CD4-positive, alpha-beta T cell treated with Interleukin-2 at 100 ng/mL for 4 hours (primary cell): ENCODE measurements at regions not wholly inside any gene's neighbourhood (a gene's known extent, or its start where the extent isn't known, plus 50 kb on each side); places are given as distances from the start of the nearest gene placed in this dataset.

Experiments
- DNase-seq: peaks from one replicate; pipeline ENCODE4 v3.0.0-alpha.2; 2020; ENCODE audit warnings: low spot score

DNA sequence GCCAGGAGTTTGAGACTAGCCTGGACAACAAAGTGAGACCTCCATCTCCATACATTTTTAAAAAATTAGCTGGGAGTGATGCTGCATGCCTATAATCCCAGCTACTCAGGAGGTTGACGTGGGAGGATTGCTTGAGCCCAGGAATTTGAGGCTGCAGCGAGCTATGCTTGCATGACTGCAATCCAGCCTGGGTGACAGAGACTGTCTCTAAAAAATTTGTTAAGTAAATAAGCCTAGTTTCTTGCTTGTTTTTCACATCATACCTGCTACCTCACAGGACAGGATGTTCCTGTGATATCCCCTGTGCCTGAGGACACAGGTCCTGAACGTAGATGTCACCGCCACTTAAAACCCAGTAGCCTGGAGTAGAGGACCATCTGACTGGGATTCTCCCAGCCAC, 348.6 kb downstream of the MN1 start:
- DNase-seq, result no peak

DNA sequence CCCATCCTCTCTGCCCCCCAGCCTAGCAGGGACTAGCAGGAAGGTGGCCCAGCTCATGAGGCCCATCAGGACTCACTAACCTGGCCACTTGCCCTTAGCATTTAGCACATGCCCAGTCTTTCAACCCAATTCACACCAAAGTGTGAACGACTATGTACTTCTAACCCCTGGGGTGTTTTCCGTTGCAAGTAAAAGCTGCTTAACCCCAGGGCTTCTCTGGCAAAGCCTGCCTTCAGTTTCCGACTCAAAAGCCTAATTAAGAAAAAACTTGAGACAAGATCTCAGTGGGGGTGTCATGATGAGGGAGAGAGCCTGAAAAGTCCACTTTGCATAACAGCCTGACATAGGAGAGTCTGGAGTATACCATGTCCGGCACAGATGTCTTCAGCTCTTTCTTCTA, 347.8 kb downstream of the MN1 start:
- DNase-seq, result no peak

DNA sequence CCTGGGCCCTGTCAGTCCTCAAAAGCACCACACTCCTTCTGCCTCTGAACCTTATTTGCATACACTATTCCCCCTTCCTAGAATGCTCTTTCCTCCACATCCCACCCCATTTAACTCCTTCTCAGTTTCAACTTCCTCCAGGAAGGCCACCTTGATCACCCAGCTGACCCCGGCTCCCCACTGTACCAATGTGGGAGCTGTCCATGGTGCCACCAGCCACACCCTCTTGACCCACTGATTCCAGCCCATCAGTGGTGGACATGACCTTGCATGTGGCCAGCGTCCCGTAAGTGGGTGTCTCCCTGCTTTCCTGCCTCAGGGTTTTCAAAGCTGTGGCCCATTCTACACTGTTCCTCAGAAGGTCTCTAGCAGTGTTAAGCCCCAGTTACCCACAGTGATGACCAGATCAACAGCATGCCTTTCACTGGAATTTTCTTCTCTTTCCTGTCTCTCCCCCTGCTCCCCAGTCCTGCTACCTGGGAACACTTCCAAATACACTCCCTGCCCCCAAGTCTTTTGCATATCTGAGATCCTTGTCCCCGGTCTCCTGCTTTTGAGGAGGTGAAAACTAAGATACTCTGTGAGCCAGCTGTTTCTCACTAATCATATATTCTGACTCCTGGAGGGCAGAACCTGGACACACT, 346.6 kb downstream of the MN1 start:
- DNase-seq, result no peak

DNA sequence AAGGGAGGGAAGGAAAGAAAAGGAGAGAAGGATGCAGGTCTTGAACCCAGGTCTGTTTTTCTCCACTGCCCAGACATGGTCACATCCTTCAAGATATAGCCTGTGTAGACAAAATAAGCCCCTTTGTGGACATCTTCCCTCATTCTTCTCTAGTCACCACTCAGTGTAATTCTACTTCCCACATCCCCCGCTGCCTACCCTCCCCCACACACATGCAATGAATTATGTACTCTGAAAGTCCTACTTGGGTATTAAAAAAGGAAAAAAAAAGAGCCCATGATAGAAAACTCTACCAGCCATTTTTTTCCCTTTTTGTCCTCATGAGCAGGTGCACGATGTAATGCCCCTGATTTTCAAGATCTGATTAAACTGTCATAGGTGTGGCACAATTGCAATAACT, 346.0 kb downstream of the MN1 start:
- DNase-seq, result no peak

DNA sequence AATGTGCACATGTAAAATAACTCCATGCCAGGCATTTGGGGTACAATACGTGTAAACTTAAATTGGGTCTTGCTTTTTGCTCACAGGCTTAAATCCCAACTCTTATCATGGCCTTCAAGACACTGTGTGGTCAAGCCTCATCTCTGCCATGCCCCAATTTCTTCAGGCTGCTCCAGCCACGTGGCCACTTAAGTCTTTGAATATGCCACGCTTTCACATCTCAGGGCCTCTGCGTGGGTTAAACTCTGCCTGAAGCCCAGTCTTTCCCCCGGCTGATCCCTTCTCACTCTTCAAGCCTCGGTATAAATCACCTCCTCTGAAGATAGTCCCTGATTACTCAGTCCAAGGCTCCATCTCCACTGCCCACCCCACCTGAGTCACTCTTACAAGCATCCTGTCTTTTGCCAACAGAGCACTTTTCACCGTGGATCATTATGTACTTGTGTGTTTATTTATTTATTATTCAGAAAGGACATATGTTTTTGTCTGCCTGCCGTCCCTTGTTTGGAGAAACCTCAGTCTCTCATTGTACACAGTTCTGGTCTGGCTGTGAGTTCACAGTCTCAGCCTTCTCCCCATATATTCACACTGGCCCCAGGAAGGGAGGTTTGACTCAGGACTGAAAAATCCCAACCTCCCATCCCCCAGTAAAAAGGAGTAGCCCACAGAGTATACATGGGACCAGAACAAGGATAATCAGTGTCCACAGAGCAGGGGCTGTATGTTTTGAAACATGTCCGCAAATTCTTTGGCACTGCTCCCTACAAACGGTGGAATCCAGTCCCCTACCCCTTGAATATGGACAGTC, 344.7 kb downstream of the MN1 start:
- no peak for DNase-seq

DNA sequence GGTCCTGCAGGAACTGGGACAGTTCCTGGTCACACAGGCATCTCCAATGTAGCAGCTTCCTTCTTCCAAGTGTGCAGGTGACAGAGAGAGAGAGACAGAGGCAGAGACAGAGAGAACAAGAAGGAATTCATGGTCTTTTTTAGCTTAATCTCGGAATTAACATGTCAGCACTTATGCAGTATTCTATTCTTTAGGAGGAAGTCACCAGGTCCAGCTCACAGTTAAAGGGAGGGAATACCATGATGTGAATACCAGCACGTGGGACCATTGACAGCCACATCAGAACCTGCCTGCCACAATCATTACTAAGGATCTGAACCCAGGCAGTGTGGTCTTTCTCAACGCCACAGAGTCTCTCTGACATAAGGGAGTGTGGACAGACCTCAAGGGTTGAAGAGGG, 341.6 kb downstream of the MN1 start:
- DNase-seq, result no peak

DNA sequence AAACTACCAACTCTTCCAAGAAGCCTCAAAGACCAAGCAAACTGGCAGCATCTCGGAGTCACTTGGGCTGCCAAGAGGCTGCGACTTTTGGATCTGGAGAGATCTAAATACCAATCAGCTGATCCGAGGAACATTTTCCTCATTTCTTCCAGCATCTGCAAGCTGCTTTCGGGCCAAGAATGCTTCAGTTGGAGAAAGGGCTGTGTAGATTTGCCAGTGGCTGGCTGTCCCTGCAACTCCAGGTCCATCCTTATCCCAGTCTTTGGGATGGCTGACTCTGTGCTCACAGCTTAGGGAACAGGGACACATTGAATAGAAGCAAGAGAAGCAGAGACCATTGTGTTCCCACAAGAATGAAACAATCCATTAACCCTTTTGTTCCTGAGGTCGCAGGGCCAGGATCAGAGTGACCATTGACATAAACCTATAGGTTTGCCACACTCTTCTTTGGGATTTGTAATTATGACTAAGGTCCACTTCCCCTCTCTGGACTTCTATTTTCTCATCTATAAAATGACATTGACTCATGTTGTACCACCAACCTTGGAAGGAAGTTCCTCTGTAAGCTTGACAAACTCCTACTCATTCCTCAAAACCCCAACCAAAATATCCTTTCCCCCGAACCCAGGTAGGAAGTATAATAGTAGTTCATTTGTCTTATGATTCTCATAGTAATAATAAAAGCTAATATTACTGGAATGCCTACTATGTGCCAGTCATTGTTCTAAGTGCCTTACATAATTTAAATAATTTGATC, 340.8 kb downstream of the MN1 start:
- DNase-seq, result no peak

DNA sequence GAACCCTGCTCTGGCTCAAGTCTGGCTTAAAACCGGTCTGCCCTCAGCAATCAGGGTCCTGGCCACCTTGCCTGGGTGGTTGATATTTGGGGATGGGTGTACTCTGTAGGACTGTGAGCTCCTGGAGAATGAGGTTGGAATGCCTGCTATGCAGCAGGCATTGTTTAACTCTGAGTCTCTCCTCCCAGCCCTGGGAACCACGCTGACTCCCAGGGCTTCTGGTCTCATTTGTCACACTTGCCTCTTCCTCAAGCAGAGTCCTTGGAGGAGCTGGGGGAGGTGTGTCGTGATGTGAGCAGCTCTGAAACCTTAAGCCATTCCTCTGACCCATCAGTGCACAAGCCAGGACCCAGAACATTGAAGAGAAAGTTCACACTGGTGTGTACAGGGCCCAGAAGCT, 340.1 kb downstream of the MN1 start:
- no peak for DNase-seq

DNA sequence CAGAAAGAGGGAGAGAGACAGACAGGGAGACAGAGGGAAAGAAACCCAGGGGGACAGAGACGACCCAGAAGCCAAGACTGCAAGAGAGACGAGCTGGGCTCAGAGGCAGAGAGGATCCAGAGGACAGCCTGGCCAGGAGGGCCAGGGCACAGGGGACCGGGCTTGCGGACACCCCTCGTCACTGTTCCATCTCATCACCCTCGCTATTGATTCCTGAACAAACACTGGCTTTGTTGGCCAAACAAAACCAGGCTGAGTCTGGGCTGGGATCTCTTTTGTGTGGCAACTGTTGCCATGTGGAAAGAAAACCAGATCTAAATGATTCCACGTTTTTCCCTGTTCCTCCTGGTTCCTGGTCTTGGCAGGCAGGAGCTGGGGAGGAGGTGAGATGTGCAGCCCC, 339.4 kb downstream of the MN1 start:
- DNase-seq, result no peak

DNA sequence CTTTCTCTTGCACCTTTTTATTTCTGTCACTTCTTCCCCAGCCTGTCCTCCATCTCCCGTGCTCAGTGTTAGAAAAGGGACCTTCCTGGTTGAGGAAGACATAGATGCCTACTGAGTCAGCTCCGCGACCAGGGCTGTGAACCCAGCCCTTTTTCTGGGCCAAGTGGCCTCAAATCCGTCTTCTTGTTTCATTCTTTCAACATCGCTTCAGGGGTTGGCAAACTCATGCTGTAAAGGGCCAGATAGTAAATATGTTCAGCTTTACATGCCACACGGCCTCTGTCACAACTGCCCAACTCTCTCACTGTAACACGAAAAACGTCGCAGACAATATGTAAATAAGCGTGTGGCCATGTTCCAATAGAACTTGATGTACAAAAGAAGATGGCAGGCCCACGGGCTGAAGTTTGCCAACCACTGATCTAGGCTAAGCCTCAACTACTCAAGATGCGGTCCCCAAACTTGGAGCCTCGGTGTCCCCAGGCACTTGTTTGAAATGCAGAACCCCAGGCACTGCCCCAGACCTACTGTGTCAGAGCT, 338.4 kb downstream of the MN1 start:
- no peak for DNase-seq

DNA sequence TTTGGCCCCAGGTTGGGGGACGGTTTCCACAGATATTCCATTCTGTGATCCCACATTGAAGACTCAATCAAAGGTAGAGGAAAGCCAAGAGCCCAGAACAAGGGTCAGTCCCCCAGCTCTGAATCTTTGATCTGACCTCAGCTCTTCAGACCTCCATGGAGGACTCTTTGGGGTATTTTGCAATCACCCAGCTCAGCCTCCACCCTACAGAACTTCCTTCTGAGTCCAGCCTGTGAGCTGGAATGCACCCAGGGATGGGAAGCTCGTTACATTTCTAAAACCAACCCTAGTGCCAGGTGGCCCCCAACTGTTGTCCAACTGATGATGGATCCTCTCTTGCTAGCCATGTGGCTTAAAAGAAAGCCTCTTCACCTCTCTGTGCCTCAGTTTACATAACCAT, 335.3 kb downstream of the MN1 start:
- no peak for DNase-seq

DNA sequence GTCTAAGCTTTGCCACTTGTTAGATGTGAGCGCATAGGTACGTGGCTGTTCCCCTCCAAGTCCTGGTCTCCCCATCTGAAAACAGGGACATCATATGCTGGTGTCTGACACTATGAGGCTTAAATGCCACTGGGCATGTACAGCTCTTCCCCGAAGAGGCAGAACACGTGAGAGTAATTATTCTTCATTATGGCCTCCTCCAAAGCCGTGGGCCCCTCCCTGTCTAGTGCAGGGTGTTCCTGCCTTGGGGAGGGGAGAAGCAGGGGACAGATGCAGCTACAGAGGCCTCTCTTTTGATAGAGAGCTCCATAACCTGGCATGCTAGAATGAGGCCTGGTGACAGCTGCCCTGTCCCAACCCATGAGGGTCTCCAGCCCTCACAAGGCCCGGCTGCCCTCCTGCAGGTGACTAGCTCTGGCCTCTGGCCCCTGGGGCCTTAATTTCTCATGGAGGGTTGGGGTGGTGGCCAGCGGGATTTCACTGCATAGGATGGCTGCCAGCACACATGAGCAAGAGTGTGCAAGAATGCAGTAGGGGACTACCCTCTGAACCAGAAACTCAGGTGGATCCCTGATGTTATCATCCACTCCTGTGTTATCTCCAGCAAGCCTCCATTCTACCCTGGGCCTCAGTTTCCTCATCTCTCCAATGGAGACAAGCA, 334.6 kb downstream of the MN1 start:
- DNase-seq, result no peak

DNA sequence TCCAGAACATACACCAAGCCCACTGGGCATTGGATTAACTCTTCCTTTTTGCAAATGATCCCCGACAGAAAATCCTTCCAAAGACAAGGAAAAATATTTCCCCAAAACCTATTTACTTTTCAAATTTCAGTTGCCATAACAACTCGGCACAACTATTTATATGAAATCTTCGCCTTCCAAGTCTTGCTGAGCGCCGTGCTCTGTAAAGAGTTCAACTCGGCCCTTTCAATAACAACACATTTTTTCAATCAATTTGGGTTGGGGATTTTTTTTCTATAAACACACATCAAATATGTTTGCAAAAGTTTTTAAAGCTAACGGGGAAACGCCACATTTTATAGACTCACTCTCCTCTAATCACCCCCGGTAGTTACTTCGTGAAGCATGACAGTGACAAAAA, 333.8 kb downstream of the MN1 start:
- no peak for DNase-seq

DNA sequence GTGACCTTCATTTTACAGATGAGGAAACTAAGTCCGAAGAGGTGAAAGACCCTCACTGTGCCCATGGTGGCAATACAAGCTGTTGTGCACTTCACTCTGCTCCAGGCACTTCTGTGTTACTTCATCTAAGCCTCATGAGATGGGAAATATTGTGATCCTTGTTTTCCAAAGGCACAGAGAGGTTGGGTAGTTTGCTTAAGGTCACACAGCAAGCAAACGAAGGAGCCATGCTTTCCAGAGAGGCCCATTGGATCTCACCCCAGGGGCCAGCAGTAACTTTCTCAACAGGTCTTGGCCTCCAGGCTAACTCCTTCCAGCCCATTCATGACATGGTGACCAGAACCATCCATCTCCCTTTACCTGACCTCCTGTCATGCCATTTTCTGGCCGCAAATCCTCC, 332.8 kb downstream of the MN1 start:
- DNase-seq, result no peak

DNA sequence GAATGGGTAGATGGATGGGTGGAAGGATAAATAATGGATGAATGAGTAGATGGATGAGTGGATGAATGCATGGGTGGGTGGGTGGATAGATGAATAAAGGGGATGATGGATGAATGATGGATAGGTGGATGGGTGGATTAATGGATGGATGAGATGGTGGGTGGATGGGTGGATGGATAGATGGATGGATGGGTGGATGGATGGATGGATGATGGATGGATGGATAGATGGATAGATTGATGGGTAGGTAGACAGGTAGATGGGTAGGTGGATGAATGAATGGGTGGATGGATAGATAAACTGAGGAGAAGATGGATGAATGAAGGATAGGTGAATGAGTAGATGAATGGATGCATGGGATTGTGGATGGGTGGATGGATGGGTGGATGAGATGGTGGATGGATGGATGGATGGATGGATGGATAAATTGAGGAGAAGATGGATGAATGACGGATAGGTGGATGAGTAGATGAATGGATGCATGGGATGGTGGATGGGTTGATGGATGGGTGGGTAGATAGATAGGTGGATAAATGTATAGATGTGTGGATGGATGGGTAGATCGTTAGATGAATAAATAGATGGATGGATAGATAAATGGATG, 331.3 kb downstream of the MN1 start:
- DNase-seq, result no peak

DNA sequence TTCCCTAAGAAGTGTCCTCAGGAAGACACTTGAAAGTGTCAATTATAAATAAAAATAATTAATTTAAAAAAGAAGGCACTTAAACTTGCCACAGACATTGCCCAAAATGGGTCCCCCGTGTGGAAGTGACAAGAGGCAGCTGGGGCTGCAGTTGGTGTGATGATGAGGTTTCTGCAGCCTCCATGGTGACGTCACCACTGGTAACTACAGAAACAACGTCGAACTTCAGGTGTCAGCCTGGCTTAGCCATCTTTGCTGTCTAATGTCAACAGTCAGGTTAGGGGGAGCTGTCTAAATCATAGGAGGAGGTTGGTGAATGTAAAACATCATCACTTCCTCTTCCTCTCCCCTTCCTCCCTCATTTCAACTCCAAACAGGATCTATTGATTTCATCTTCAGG, 328.6 kb downstream of the MN1 start:
- no peak for DNase-seq

DNA sequence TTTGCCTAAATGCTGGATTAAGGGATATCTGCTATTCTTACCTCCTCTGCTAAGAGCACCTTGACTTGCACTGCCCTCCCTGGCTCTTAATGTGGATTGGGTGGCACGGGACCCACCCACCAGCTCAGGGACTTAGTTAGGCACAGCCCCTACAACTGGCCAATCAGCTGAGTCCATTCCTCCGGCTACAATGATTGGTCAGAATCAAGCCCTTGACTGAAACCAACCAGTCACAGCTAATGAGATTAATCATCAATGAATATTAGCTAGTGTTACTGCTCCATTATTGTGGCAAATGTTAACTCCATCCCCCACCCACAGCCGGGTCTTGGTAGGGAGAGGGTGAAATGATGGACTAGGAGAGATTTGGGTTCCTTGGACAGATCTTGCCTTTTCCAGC, 328.0 kb downstream of the MN1 start:
- no peak for DNase-seq

DNA sequence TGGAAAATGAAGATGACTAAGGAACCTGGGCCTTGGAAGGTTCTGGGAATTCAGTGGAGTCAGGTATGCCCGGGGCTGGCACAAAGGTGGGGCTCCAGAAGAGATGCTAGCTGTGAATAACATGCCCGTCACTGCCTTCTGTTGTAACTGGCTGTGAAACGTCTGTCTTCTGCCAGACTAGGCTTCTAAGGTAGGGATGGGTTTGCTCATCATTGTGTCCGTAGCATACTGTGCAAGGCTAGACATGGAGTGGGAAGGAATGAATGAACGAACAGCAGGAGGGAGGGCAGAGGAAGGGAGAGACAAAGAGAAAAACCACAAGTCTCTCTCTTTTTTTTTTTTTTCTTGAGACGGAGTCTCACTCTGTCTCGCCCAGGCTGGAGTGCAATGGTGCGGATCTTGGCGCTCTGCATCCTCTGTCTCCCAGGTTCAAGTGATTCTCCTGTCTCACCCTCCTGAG, 327.4 kb downstream of the MN1 start:
- no peak for DNase-seq

DNA sequence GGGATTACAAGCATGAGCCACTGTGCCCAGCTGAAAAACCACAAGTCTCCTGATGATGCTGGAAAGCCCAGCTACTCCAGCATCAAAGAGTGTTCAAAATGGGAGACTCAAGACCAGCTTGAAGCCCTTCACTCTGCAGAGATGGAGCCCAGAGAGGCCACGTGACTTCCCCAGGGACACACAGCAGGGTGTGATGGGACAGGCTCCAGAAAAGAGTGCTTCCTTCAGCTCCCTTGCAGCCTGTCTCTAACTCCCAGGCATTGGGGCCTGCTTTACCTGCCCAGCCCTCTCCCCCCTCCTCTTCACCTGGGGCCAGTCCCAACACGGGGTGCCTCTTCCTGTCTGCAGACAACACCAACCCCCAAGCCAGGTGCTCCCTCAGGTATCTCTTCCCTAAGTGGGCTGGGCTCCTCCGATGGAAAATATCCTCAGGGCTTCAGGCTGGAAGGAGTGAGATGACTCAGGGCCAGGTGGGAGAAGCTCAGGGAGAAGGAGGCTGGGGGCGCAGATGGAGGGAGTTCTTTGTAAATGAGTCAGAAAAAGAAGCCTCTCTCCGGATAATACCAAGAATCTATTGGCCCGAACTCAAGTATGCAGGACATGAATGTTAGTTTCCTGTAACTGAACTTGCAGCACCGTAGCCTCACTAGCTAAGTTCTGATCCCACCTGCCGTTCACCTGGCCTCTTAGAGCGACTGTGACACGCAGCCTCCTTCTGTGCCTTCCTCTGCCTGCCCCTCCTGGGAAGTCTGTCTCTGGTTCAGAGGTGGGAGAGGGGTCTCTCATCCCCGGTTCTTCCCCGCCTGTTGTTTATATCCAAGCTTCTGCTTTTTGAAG, 326.6 kb downstream of the MN1 start:
- DNase-seq, result no peak

DNA sequence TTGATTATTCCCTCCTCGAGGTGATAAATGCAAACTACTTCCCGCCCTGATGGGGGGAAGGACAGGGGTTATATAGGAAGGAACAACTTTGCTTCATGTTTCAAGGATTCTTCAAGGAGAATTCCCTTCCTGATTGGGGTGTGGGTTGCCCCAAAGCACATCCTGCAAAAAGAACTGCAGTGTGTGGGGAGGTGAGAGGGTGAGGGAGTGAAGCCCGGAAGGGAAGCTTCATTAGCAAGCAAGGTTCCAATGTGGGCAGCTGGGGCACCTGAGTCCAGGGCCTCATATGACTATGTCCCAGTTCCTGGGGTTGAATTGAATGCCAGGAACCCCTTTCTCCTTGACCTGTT, 326.0 kb downstream of the MN1 start:
- DNase-seq, result no peak

DNA sequence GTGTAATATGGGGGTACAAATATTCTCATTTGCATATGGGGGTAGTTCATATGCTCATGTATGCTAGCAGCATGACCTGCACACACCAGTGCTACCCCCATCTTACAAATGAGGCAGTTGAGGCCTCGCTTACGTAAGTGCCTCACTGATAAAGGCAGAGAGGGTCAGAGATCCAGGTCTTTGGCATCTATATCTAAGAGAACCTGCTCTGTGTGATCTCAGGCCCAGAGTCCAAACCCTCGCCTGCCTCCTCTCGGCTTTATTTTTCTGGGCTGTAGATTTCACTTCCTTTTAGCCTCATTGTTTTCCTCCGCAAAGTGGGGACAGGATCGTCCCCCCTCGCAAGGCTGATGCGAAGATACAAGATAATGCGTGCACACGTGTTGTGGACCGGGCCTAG, 325.2 kb downstream of the MN1 start:
- DNase-seq, result no peak
